B cell (primary cell): ENCODE measurements at regions not wholly inside any gene's neighbourhood (a gene's known extent, or its start where the extent isn't known, plus 50 kb on each side); places are given as distances from the start of the nearest gene placed in this dataset.

ENCODE experiments used
- ATAC-seq: fragments of 200-7000 bp; cut with Tn5 transposase; one replicate; pipeline ENCODE4 v1.10.0; 2021; ENCODE audit warnings: low read depth, mild to moderate bottlenecking, moderate number of reproducible peaks, moderate library complexity
- CTCF ChIA-PET: fragments of 350-600 bp; sonication (Branson Sonifier 250); formaldehyde crosslinking; loops from one replicate; lab custom pipeline; 2021; ENCODE audit warnings: antibody characterized with exemption, inconsistent platforms; lab: Charles Lee
- POLR2A ChIA-PET: fragments of 350-600 bp; sonication (Branson Sonifier 250); formaldehyde crosslinking; loops from one replicate; lab custom pipeline; 2021; ENCODE audit warnings: antibody characterized with exemption; lab: Charles Lee
- DNase-seq: peaks from one replicate; pipeline ENCODE4 v3.0.0; 2013
- H2AFZ ChIP-seq: 2 replicates; pipeline ENCODE4 v1.6.1; 2012; ENCODE audit warnings: mild to moderate bottlenecking, low read depth, low read length; ENCODE audit not compliant: insufficient read depth, poor library complexity, severe bottlenecking
- H3K27ac ChIP-seq, 2 donors: 1 replicate in 1 of 2; 2 replicates in 1 of 2; pipeline ENCODE4 v1.5.1; 2012 to 2013; ENCODE audit warnings: low read length in 2 of 2, mild to moderate bottlenecking in 2 of 2, moderate library complexity in 1 of 2
- H3K27me3 ChIP-seq, 4 experiments: fragments of 200-600 bp in 1 of 4; sonication (generic) in 1 of 4; replicated peaks in 1 of 4; 1 replicate in 2 of 4; 2 replicates in 2 of 4; pipeline versions ENCODE4 v1.6.1 to v1.7.0; 2013 to 2016; ENCODE audit warnings: low read length in 3 of 4, mild to moderate bottlenecking in 2 of 4, mixed read lengths in 1 of 4, moderate library complexity in 1 of 4; ENCODE audit not compliant: insufficient read depth in 4 of 4, control insufficient read depth in 3 of 4; ENCODE audit errors: control extremely low read depth in 1 of 4
- H3K36me3 ChIP-seq, 2 experiments: replicated peaks in 1 of 2; 1 replicate in 1 of 2; 2 replicates in 1 of 2; pipeline versions ENCODE4 v1.6.1 to v1.7.1; 2013; ENCODE audit warnings: low read length in 1 of 2; ENCODE audit not compliant: insufficient read depth in 2 of 2, control insufficient read depth in 1 of 2; ENCODE audit errors: control extremely low read depth in 1 of 2, extremely low read depth in 1 of 2
- H3K4me1 ChIP-seq, 2 donors: fragments of 200-600 bp in 1 of 2; sonication (generic) in 1 of 2; 1 replicate in 1 of 2; 2 replicates in 1 of 2; pipeline versions ENCODE4 v1.5.1 to v1.6.1; 2013 to 2017; ENCODE audit warnings: low read length in 2 of 2; ENCODE audit not compliant: control insufficient read depth in 2 of 2, insufficient read depth in 2 of 2
- H3K4me2 ChIP-seq: replicated peaks from 2 replicates; pipeline ENCODE3; 2012; ENCODE audit warnings: mild to moderate bottlenecking, low read depth, low read length; ENCODE audit not compliant: poor library complexity, severe bottlenecking
- H3K4me3 ChIP-seq, 5 experiments: fragments of 200-600 bp in 1 of 5; sonication (generic) in 1 of 5; 1 replicate in 3 of 5; 2 replicates in 2 of 5; pipeline versions ENCODE4 v1.5.1 to v1.7.0; 2011 to 2016; ENCODE audit warnings: low read length in 4 of 5, mild to moderate bottlenecking in 4 of 5, low read depth in 2 of 5, control low read depth in 1 of 5, moderate library complexity in 1 of 5; ENCODE audit not compliant: insufficient read depth in 1 of 5; ENCODE audit errors: control extremely low read depth in 1 of 5, extremely low read depth in 1 of 5
- H3K79me2 ChIP-seq: fragments of 200-600 bp; sonication (generic); one replicate; pipeline ENCODE4 v1.6.0; 2016; ENCODE audit warnings: low read length; ENCODE audit not compliant: control insufficient read depth, insufficient read depth
- H3K9ac ChIP-seq: fragments of 200-600 bp; sonication (generic); 2 replicates; pipeline ENCODE4 v1.6.1; 2017; ENCODE audit warnings: mild to moderate bottlenecking, low read length, moderate library complexity
- H3K9me3 ChIP-seq, 3 donors: one replicate each; pipeline versions ENCODE4 v1.6.1 to v1.7.1; 2013; ENCODE audit warnings: low read length in 2 of 3; ENCODE audit not compliant: control insufficient read depth in 2 of 3, insufficient read depth in 1 of 3; ENCODE audit errors: control extremely low read depth in 1 of 3
- H4K20me1 ChIP-seq: 2 replicates; pipeline ENCODE4 v1.6.0; 2012; ENCODE audit warnings: mild to moderate bottlenecking, low read length; ENCODE audit not compliant: insufficient read depth, control insufficient read depth, poor library complexity, severe bottlenecking
- H3K27ac Mint-ChIP-seq: one replicate; pipeline ENCODE4 v1.8.0; 2021; ENCODE audit warnings: mixed read lengths
- H3K27me3 Mint-ChIP-seq: one replicate; pipeline ENCODE4 v1.8.0; 2021; ENCODE audit warnings: mixed read lengths
- H3K4me1 Mint-ChIP-seq: one replicate; pipeline ENCODE4 v1.8.0; 2021; ENCODE audit warnings: mixed read lengths
- H3K4me3 Mint-ChIP-seq: one replicate; pipeline ENCODE4 v1.8.0; 2021; ENCODE audit warnings: mixed read lengths
- H3K9me3 Mint-ChIP-seq: one replicate; pipeline ENCODE4 v1.8.0; 2022; ENCODE audit warnings: mixed read lengths; ENCODE audit not compliant: insufficient read depth
- CTCF ChIP-seq: fragments of 200-600 bp; IDR thresholded peaks from one replicate; pipeline ENCODE4 v1.8.0; 2022; ENCODE audit warnings: antibody characterized with exemption, mild to moderate bottlenecking
- EZH2 ChIP-seq: IDR thresholded peaks from 2 replicates; pipeline ENCODE4 v1.6.1; 2012; ENCODE audit warnings: borderline replicate concordance, low read depth, mild to moderate bottlenecking, moderate library complexity, low read length; ENCODE audit not compliant: insufficient read depth, poor library complexity, severe bottlenecking
- WGBS: methylation state at CpG from one replicate; pipeline ENCODE4 v1.1.5; 2013; ENCODE audit warnings: missing lambda C conversion rate; ENCODE audit not compliant: insufficient coverage; 5-methylcytosine and 5-hydroxymethylcytosine counted together
- intact Hi-C: fragments of 100-400 bp; cut with micrococcal nuclease; formaldehyde crosslinking; loops from one replicate; pipeline ENCODE4 v1.10.0; 2022

- H3K36me3 ChIP-seq = no peaks in the 10 kb centered on the region
- peaks cover 0 to 4% (median 3%) of the 10 kb centered on the region in 3 donors for H3K9me3 ChIP-seq
- TF ChIP-seq CTCF = no peak
- TF ChIP-seq EZH2 = no peak
- no peak overlapping the region for H3K27ac Mint-ChIP-seq
- no peaks in the 10 kb centered on the region for H3K4me1 Mint-ChIP-seq
- WGBS = 60% methylated on average over 1 of the region's 4 CpGs
- no peak overlapping the region for H3K4me3 Mint-ChIP-seq
- intact Hi-C loops = no loop called here
- no peak overlapping the region for H3K4me2 ChIP-seq
- no peak for DNase-seq
- H3K9ac ChIP-seq = no peak overlapping the region
- no peaks in the 10 kb centered on the region for H3K4me1 ChIP-seq
- ChIA-PET CTCF (no interaction called here), POLR2A (no interaction called here)
- H3K9me3 Mint-ChIP-seq = peaks cover 4% of the 10 kb centered on the region
- no peak overlapping the region for H3K27ac ChIP-seq
- H3K27me3 Mint-ChIP-seq = peaks cover 14% of the 10 kb centered on the region
- no peaks in the 10 kb centered on the region for H4K20me1 ChIP-seq
- no peak overlapping the region for H2AFZ ChIP-seq
- no peak overlapping the region for H3K4me3 ChIP-seq
- ATAC-seq = no peak
- no peaks in the 10 kb centered on the region for H3K79me2 ChIP-seq
- H3K27me3 ChIP-seq = peaks cover 0 to 2% (median 0%) of the 10 kb centered on the region in 4 experiments
Measured at GRCh38 chr15:39511916-39512260, 69.0 kb upstream of the THBS1 start.

GRCh38 chr15:39512643-39513042 is 68.2 kb upstream of the THBS1 start:
- H3K9me3 ChIP-seq = peaks cover 0 to 4% (median 3%) of the 10 kb centered on the region in 3 donors
- TF ChIP-seq EZH2 = no peak
- no peak for TF ChIP-seq CTCF
- peaks cover 14% of the 10 kb centered on the region for H3K27me3 Mint-ChIP-seq

More at GRCh38 chr15:39512643-39513042, 68.2 kb upstream of the THBS1 start:
- no peaks in the 10 kb centered on the region for H3K79me2 ChIP-seq
- intact Hi-C loops = no loop called here
- H2AFZ ChIP-seq = no peak overlapping the region
- H3K36me3 ChIP-seq = no peaks in the 10 kb centered on the region
- no peaks in the 10 kb centered on the region for H4K20me1 ChIP-seq
- H3K27ac ChIP-seq = no peak overlapping the region
- no peaks in the 10 kb centered on the region for H3K4me1 ChIP-seq
- H3K9ac ChIP-seq = no peak overlapping the region
- peaks cover 4% of the 10 kb centered on the region for H3K9me3 Mint-ChIP-seq
- no peak overlapping the region for H3K4me3 Mint-ChIP-seq
- H3K4me3 ChIP-seq = no peak overlapping the region
- no peak overlapping the region for H3K4me2 ChIP-seq
- ChIA-PET CTCF (no interaction called here), POLR2A (no interaction called here)
- no peak overlapping the region for H3K27ac Mint-ChIP-seq
- no peaks in the 10 kb centered on the region for H3K4me1 Mint-ChIP-seq
- H3K27me3 ChIP-seq = peaks cover 0 to 2% (median 0%) of the 10 kb centered on the region in 4 experiments
- no peak for ATAC-seq
- DNase-seq = no peak
